VCaP (cell line): ENCODE measurements at regions not wholly inside any gene's neighbourhood (a gene's known extent, or its start where the extent isn't known, plus 50 kb on each side); places are given as distances from the start of the nearest gene placed in this dataset.

Experiments used
- H3K27ac ChIP-seq: fragments of 450-650 bp; 2 replicates; pipeline ENCODE4 v1.5.1; 2017
- TF ChIP-seq, protein P1 (sequence below): fragments of 450-650 bp; conservative IDR thresholded peaks from 2 replicates; pipeline ENCODE4 v1.5.1; 2017; ENCODE audit warnings: mild to moderate bottlenecking, moderate library complexity

- TF ChIP-seq, protein P1, sequence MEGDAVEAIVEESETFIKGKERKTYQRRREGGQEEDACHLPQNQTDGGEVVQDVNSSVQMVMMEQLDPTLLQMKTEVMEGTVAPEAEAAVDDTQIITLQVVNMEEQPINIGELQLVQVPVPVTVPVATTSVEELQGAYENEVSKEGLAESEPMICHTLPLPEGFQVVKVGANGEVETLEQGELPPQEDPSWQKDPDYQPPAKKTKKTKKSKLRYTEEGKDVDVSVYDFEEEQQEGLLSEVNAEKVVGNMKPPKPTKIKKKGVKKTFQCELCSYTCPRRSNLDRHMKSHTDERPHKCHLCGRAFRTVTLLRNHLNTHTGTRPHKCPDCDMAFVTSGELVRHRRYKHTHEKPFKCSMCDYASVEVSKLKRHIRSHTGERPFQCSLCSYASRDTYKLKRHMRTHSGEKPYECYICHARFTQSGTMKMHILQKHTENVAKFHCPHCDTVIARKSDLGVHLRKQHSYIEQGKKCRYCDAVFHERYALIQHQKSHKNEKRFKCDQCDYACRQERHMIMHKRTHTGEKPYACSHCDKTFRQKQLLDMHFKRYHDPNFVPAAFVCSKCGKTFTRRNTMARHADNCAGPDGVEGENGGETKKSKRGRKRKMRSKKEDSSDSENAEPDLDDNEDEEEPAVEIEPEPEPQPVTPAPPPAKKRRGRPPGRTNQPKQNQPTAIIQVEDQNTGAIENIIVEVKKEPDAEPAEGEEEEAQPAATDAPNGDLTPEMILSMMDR = no peak
- H3K27ac ChIP-seq = no peak overlapping the region
Measured at GRCh38 chr12:19849208-19849607, 409.9 kb downstream of the AEBP2 start.

DNA sequence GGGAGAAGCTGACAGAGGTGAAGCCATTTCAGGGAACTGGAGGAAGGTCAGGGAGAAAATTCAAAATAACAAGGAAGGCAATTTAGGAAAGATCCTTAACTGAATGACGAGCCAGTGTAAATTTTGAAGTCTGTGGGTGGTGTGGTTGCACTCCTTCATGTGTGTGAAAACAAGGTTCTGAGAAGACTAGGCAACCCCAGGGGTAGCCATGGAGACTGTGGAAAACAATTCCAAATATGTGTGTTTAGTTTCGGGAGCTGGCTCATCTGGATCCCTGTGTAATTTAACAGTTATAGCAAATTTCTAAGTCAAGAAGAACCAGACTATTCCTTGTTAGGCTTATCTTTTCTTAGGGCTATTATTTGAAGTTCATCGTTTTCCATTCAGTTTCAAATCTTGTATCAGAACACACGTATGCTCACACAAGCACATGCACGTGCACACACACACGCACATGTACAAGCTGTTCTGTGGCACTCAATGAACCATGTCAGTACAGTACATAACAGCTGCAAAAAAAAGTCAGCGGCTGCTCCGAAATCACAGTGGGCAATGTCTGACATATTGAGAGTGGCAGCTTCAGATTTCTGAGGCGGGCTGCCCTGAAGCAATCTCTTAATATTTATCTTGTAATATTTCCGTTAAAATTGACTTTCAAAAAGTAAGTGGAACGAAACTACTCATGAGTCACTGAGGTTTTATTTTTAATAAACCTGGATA, 411.2 kb downstream of the AEBP2 start:
- TF ChIP-seq, protein P1 = no peak
- H3K27ac ChIP-seq = no peak overlapping the region

DNA sequence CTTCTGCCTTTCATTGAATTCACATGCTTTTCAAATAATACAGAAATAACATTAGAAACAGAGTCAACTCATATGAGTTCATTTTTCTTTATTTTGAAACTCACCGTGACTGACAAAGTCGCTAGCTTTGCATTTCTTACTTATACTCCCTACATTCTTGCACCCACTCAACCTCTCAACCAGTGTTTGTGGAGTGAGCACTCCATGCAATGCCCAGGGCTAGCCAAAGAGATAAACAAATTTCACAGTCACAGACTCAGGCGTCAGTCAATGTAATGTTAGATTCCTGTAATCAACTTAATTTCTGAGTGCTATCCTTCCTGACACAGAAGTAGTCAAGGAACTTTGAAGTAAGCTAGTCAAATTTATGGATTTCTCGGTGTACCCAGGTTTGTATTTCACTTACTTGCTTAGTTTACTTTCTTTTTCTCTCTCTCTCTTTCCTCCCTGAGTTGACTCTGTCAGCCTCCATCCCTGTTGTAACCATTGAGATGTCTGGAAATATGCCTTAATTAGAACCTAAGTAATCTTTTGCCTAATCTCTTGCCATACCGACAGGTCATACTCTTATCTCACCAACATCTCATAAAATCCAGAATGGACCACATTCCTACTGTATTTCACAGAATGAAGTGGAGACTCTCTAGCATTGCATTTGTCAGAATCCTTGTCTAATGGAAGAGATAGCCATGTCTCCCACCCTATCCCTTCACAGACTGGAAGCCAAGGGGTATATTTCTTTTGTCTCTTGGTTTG, 413.0 kb downstream of the AEBP2 start:
- TF ChIP-seq, protein P1 = no peak
- no peak overlapping the region for H3K27ac ChIP-seq

DNA sequence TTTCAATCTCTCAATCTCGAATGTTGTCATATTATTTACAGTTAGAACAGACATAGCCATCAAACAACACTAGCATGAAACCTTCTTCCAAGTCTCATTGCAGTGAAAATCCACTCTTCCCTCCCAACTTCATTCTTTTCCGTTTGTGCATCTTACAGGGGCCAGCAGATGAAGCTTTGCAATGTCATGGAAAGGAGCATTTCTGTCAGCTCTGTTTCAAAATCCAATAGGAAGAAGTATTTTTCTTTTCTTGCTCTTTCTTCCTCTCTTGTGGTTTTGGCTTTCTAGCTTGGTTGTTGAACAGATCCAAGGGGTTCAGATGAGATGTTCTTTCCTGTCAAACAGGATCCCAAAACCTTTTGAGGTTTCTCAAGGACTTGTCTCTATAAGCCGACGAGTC, 416.6 kb downstream of the AEBP2 start:
- H3K27ac ChIP-seq = no peak overlapping the region
- TF ChIP-seq, protein P1 = no peak

DNA sequence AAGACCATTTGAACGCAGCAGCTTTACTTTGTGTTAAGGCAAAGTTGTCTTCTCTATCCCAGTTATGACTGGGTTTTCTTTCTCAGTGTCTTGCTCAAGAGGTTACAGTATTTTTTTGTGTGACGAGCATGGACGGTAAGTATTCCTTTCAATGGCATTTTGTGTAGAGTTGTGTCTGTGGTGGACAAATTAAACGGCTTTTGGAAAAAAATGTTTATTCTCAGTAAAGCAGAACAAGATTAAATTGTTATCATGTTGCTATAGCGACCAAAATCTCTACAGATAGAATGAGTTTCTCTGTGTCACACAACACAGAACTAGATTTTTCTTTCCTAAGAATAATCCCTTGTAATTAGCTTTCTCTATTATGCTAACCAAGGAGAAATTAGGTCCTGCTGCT, 417.1 kb downstream of the AEBP2 start:
- no peak overlapping the region for H3K27ac ChIP-seq
- TF ChIP-seq, protein P1 = no peak

- TF ChIP-seq, protein P1 = no peak
- H3K27ac ChIP-seq = no peak overlapping the region
Measured at GRCh38 chr12:19857204-19857603, 417.9 kb downstream of the AEBP2 start.

DNA sequence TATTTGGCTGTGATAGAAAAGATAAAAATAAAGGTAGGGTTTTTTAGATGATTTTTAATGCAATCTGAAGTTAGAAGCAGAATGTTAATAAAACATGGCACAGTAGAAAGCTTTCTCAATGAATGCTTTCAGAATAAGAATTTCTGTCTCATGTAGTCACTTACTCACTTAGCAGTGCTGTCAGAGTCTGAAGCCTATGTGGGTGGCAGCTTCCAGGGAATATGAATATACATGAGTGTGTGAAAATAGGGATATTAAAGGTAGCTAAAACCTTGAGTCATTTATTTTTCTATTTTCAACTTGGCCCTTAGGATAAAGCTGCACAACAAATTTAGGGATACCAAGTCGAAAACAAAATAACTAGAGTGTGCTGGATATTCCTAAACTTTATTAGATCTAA, 427.9 kb downstream of the AEBP2 start:
- no peak overlapping the region for H3K27ac ChIP-seq
- TF ChIP-seq, protein P1 = no peak
